GM18951 (cell line): ENCODE measurements at regions not wholly inside any gene's neighbourhood (a gene's known extent, or its start where the extent isn't known, plus 50 kb on each side); places are given as distances from the start of the nearest gene placed in this dataset.

Experiments used
- POLR2A ChIP-seq: IDR thresholded peaks from 4 replicates; pipeline ENCODE4 v1.6.1; 2011; ENCODE audit warnings: mild to moderate bottlenecking; ENCODE audit not compliant: insufficient read length, insufficient read depth; ENCODE audit errors: extremely low read depth
- in situ Hi-C: fragments of 300-500 bp; cut with MboI; formaldehyde crosslinking; loops from one replicate; pipeline ENCODE4 v1.12.0; 2022; ENCODE audit warnings: low sequenced_read_pairs, mixed read lengths, inconsistent platforms; ENCODE audit not compliant: unreplicated experiment

DNA sequence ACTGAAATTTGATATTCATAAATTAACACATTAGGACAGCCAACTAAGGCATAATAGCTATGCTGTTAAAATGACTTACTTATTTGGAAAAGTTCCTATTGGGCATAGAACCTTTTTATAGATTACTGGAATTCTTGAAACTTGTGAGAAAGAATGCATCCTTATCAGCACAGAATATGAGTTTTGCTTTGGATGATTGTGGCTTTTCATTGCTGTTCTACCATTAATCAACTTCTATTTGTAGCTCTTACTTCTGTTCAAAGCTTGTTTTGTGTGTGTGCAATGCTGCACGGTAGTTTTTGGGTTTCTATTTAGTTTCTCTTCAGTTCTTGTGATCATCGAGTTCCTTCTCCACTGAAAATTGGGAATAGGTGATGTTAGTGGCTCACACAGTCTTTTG is 152.4 kb upstream of the PELI2 start:
- no peak for TF ChIP-seq POLR2A
- in situ Hi-C loops: no loop called here

DNA sequence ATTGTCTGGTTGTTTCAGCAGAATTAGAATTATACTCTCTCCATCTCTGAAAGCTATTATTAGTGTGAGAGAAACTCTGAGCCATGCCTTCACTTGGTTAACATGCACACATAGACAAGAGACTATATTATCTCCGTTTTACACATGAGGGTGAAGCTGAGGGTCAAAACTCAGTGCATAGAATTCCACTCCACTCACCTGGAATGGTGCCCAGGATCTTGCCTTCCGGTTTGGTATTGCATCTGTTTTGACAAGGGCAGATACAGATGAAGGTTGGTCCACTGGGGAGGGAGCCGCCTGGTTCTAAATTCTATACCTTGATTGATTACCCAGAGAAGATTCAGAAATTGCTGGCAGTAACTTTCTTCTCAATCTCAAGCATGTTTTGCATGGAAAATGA is 149.5 kb upstream of the PELI2 start:
- in situ Hi-C loops: no loop called here

DNA sequence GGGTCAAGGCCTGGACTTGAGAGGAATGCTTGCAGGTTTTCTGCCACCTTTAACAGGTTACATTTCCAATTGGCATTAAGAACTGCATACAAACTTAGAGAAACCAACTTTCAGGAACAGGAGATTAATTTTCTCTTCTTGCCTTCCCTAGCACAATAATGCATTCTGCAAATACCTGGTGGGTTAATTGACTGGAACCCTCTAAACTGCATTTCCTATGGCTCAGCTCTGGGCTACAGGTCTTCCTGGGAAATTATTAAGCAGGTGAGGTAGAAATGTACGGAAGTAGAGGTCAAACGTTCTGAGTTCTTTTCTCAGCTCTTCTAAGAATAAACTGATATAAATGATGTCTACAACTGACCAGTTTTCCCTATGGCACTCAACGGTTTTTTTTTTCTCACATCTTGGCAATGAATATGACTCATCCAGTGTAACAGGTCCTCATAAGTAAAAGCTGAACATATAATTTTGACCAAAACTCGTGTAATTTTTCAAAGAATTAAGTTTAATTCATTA is 144.9 kb upstream of the PELI2 start:
- in situ Hi-C loops: no loop called here
- TF ChIP-seq POLR2A: no peak

More for the DNA sequence above, 149.5 kb upstream of the PELI2 start:
- TF ChIP-seq POLR2A: no peak

DNA sequence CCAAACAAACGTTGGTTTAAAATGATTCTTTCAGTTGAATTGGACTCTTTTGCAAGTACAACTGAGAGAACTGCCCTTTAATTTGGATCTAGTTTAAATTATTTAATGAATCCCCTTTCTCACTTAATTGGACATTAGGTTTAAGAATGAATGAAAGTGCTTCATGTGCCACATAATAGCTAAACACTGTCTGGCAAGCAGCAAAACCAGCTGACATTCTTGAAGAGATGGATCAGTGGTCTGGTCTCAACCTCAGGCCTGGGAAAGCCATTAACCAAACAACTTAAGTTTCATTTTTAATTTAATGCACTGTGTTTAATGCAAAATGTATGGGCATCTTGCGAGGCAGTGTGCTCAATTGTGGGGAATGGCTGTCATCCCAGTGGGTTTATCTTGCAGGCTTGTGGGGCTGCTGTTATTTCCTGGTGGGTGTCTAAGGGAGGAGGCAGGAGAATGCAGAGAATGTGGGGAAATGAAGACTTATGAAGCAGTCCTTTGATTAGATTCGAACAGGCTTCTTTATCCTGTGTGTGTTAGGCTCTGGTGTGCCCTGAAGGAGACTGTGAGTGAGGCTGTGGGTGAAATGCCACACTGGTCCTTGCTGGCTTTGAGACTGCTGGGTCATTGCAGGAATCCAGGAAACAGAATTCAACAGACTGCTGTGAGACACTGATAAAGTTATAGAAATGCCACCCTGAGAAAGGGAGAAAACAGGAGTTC is 144.1 kb upstream of the PELI2 start:
- in situ Hi-C loops: no loop called here
- TF ChIP-seq POLR2A: no peak

DNA sequence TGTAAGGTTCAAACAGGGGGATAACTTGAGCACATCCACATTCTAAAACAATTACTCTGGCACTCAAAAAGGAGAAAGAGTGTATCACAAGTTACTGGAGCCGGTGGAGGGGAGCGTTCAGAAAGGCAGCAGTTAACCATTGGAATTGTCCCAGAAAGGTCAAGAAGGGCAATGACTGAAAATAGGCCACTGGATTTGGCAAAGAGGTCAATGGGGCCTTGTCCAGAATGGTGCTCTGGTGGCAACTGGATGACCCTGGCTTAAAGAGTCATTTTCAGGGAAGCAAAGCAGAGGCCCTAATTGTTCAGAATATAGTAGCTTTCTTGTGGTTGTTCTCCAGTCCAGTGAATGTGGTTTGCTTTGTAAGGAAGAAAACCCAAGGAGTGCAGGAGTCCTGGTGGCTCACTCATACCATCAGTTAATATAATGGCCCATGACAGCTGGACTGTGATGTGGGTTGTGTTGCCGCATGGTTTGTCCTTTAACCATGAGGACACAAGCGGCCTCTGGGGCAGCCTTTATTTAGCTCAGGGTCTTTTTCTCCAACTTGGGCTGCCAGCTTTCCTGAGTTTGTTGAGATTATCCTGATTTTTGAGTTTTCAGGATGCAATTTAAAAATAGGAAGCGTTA is 142.8 kb upstream of the PELI2 start:
- in situ Hi-C loops: no loop called here

DNA sequence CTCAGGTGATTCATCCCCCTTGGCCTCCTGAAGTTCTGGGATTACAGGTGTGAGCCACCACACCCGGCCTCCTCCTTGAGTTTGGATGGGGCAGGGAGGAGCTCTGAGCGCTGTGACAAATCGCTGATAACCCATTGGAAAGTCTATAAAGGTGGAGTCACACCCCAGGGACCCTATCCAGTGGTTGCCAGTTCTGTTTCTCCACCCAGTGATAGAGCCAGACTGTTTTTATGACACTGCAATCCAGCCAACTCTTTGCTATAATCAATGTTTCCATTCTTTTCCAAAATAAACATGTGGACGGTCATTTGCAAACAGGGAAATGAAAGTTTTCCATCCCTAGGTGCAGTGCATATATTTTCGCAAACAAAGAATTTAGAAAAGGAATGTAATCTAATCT is 142.0 kb upstream of the PELI2 start:
- no peak for TF ChIP-seq POLR2A
- in situ Hi-C loops: no loop called here

More for the DNA sequence above, 142.8 kb upstream of the PELI2 start:
- TF ChIP-seq POLR2A: no peak

DNA sequence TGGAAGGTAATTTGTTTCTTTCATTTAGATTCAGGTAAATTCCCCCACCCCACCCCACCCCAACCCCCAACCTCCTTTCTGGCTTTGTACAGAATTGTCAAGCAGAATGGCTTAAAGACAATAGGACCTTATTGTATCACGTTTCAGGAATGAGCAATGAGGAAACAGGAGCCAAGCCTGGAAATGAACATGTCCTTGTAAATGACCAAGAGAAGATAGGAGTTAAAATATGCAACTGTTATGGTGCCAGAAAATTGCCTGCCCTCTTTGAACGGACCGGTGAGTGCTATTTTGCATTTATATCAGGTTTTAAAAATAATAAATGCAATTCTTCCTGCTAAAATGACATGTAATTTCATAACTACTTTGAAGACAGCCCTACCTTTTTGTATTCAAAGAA is 141.6 kb upstream of the PELI2 start:
- no peak for TF ChIP-seq POLR2A
- in situ Hi-C loops: no loop called here

DNA sequence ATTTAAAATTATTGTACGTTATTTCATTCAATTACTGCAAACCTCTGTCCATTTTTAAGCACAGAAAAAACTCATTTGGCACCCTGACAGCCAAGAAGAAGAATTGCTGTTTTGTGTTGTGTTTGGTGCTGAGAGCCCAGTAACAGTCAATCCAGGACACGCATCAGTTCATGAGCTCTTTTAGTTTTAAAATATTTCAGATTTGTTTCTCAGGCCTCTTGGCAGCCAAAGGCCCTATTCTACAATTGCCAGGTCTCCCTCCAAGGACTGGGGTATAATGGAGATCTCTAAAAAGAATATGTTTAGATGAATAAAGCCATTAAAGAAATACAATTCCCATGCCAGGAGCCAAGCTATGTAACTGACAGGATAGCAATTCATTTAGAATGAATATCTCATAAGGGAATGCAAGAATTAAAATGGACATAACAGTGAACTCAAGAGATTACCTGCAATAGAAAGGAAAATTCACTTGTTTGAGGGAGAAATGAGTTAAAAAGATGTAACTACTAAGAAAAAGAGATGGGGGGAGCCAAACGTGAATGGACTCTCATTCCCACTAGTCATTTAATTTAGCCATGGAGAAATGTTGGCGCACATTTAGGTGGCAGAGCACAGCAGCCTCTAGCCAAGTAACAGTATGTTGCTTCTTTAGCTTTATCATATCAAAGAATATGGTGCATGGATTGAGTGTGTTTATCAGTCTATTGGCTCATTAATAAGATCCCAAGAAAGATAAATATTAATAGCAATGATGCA is 140.6 kb upstream of the PELI2 start:
- TF ChIP-seq POLR2A: no peak
- in situ Hi-C loops: no loop called here

DNA sequence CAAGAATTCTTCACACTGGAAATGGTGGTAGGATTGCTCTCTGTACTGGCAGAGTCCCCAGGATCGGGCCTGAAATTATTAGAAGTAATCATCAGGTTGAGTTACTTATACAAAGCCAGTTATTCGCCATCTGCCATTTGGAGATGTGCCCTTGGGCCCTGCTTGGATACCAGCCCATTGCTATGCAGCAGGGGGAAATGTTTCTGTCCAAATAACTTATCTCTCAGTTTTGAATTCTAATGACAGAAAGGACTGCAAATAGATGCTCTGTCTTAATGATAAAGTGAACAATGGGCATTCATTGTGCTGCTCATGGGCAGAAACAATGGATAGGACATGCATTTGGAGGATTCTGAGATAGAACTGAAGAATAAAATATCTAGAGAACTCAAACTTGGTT is 139.1 kb upstream of the PELI2 start:
- no peak for TF ChIP-seq POLR2A
- in situ Hi-C loops: no loop called here

DNA sequence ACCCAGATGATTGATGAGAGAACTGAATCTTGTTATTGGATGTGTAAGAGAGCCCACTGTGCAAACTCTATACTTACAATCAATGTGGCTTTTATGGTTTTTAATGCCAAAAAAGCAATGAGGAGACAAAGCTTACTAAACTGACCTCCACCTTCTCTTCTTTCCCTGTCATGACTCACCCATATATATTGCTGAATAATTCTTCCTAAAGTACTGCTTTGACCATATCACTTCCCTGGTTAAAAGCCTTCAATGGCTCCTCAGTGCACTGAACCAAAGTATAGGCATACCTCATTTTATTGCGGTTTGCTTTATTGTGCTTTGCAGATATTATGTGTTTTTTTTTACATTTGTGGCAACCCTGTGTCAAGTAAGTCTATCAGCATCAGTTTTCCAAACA is 138.4 kb upstream of the PELI2 start:
- in situ Hi-C loops: no loop called here
- no peak for TF ChIP-seq POLR2A

DNA sequence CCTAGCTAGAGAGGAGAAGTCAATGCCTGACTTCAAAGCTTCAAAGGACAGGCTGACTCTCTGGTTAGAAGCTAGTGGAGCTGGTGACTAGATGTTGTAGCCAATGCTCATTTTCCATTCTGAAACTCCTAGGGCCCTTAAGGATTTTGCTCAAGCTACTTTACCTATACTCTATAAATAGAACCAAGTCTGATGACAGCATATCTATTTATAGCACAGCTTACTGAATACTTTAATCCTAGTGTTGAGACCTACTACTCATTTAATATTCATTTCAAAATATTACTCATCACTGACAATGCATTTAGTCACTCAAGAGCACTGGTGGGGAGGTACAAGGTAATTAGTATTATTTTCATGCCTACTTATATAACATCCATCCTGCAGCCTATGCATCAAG is 137.2 kb upstream of the PELI2 start:
- TF ChIP-seq POLR2A: no peak
- in situ Hi-C loops: no loop called here

DNA sequence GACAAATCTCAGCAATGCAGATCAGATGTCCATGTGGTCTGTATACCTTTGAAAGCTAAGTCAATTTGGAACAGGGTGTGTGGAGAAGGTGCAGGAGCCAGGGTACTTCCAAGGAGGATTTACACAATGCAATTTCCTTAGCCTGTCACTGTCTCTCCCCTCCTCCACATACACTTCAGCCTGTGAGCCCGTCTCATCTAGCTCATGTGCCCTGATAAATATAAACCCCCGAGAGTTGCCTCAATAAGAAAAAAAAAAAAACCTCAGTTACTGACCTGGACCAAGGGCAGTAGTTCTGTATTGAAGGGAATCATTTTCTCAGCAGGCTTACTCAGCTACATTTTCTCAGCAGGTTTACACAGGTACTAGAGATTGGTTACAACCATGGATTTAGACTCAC is 132.1 kb upstream of the PELI2 start:
- in situ Hi-C loops: no loop called here
- TF ChIP-seq POLR2A: no peak

DNA sequence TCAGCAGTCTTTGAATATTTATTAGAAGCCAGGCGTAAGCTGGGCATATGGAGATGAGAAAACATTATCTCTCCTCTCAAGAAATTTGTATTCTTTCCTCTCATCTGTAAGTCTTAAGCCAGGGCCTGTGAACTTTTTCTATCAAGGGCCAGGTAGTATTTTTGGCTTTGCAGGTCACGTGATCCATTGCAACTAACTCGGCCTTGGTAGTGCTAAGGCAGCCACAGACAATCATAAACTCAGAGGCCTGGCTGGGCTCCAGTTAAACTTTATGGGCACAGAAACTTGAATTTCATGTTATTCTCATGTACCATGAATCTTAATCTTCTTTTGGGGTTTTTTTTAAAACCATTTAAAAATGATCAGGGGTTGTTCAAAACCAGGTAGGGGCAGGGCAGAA is 117.4 kb upstream of the PELI2 start:
- no peak for TF ChIP-seq POLR2A
- in situ Hi-C loops: no loop called here

DNA sequence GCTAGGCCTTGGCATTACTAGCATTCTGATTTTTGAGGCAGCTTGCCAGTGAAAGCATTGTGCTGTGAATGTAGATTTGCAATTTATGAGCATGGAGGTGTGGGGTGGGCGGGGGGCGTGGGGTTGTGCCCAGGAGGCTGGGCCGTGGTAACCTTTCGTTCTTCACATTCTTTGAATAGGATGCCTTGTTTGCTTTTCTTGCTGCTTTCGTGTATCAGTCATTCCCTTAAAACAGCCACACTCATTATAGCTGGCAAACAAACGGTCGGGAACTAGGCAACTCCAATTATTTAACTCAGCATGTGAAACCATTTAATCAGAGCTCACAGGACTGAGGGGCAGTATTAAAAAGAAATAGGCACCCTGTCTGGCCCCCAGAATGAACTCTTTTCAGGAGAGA is 115.9 kb upstream of the PELI2 start:
- in situ Hi-C loops: no loop called here
- TF ChIP-seq POLR2A: no peak
